Breast epithelium (tissue), 3 donors: ENCODE measurements at regions not wholly inside any gene's neighbourhood (a gene's known extent, or its start where the extent isn't known, plus 50 kb on each side); places are given as distances from the start of the nearest gene placed in this dataset.

ENCODE experiments used
- CTCF ChIP-seq, 3 donors: fragments of 450-650 bp; IDR thresholded peaks; one replicate each; pipeline ENCODE4 v1.5.1; 2016 to 2017; ENCODE audit warnings: antibody characterized with exemption in 3 of 3, mild to moderate bottlenecking in 3 of 3, moderate library complexity in 3 of 3
- POLR2A ChIP-seq: fragments of 450-650 bp; IDR thresholded peaks from one replicate; pipeline ENCODE4 v1.6.1; 2016; ENCODE audit warnings: antibody characterized with exemption, mild to moderate bottlenecking, moderate library complexity
- POLR2AphosphoS5 ChIP-seq, 3 donors: sonication (generic); formaldehyde crosslinking; IDR thresholded peaks; one replicate each; pipeline ENCODE4 v1.6.1; 2017; ENCODE audit warnings: antibody characterized with exemption in 3 of 3

- no peak for TF ChIP-seq POLR2A
- no peak for TF ChIP-seq CTCF (IDR thresholded peaks at IDR 0.05)
- TF ChIP-seq POLR2AphosphoS5 (IDR thresholded peaks at IDR 0.05) = no peak
These were observed 456.0 kb upstream of the PKN2 start for GRCh38 chr1:88228114-88228513.
